ENCODE measurements at regions not wholly inside any gene's neighbourhood (a gene's known extent, or its start where the extent isn't known, plus 50 kb on each side); places are given as distances from the start of the nearest gene placed in this dataset.

- TF ChIP-seq, protein P1, sequence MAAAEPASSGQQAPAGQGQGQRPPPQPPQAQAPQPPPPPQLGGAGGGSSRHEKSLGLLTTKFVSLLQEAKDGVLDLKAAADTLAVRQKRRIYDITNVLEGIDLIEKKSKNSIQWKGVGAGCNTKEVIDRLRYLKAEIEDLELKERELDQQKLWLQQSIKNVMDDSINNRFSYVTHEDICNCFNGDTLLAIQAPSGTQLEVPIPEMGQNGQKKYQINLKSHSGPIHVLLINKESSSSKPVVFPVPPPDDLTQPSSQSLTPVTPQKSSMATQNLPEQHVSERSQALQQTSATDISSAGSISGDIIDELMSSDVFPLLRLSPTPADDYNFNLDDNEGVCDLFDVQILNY (CRISPR knock-in tag; IDR thresholded peaks at IDR 0.05): no peak
- TF ChIP-seq FOXP1 (CRISPR knock-in tag; IDR thresholded peaks at IDR 0.05; ENCODE audit: borderline replicate concordance) (no peak), ZNF121 (CRISPR knock-in tag; IDR thresholded peaks at IDR 0.05) (no peak), JAZF1 (CRISPR knock-in tag; IDR thresholded peaks at IDR 0.05) (no peak), RELA (CRISPR knock-in tag; IDR thresholded peaks at IDR 0.05; ENCODE audit: borderline replicate concordance) (no peak), SMAD3 (CRISPR knock-in tag; IDR thresholded peaks at IDR 0.05; ENCODE audit: borderline replicate concordance) (no peak), NR1H2 (CRISPR knock-in tag; IDR thresholded peaks at IDR 0.05) (no peak)
- TF ChIP-seq, protein P2, sequence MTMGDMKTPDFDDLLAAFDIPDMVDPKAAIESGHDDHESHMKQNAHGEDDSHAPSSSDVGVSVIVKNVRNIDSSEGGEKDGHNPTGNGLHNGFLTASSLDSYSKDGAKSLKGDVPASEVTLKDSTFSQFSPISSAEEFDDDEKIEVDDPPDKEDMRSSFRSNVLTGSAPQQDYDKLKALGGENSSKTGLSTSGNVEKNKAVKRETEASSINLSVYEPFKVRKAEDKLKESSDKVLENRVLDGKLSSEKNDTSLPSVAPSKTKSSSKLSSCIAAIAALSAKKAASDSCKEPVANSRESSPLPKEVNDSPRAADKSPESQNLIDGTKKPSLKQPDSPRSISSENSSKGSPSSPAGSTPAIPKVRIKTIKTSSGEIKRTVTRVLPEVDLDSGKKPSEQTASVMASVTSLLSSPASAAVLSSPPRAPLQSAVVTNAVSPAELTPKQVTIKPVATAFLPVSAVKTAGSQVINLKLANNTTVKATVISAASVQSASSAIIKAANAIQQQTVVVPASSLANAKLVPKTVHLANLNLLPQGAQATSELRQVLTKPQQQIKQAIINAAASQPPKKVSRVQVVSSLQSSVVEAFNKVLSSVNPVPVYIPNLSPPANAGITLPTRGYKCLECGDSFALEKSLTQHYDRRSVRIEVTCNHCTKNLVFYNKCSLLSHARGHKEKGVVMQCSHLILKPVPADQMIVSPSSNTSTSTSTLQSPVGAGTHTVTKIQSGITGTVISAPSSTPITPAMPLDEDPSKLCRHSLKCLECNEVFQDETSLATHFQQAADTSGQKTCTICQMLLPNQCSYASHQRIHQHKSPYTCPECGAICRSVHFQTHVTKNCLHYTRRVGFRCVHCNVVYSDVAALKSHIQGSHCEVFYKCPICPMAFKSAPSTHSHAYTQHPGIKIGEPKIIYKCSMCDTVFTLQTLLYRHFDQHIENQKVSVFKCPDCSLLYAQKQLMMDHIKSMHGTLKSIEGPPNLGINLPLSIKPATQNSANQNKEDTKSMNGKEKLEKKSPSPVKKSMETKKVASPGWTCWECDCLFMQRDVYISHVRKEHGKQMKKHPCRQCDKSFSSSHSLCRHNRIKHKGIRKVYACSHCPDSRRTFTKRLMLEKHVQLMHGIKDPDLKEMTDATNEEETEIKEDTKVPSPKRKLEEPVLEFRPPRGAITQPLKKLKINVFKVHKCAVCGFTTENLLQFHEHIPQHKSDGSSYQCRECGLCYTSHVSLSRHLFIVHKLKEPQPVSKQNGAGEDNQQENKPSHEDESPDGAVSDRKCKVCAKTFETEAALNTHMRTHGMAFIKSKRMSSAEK (CRISPR knock-in tag; IDR thresholded peaks at IDR 0.05; ENCODE audit: borderline replicate concordance): no peak
- TF ChIP-seq, protein P3, sequence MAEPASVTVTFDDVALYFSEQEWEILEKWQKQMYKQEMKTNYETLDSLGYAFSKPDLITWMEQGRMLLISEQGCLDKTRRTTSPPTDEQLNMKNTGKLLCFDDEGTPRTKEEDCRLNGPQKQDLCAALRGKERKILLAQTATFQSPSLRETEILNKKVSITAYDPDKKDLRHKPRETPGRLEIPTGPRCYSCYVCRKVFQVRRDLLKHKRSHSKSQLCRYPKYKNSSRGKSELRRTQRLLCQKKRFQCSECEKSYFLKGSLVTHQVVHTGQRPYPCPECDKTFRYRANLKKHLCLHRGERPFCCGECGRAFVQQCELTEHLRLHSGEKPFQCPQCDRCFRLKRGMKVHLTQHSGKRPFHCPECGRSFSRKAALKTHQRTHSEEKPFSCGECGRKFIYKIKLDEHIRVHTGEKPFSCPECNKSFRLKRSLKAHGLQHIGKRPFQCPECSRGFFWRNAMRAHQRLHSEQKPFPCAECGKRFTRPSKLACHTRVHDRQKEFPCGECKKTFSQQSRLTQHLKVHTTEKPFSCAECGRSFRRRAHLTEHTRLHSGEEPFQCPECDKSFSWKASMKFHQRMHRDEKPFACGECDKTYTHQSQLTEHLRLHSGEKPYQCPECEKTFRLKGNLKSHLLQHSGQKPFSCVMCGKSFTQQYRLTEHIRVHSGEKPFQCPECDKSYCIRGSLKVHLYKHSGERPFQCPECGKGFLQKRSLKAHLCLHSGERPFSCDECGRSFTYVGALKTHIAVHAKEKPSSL (CRISPR knock-in tag; conservative IDR thresholded peaks at IDR 0.05): no peak
Observed at GRCh38 chr10:44516891-44517290, 132.0 kb upstream of the CXCL12 start (continued).

- Mint-ChIP-seq H3K36me3 (no peaks in the 10 kb centered on the region), H3K27me3 (ENCODE audit: low read depth) (no peaks in the 10 kb centered on the region), H3K27ac (no peak overlapping the region), H3K4me3 (no peak overlapping the region), H3K9me3 (peaks cover 3% of the 10 kb centered on the region; the same call in 1 of the 2 replicates), H3K4me1 (no peaks in the 10 kb centered on the region)
- ChIA-PET POLR2A (interaction anchor here (0.7 kb wide), 2 partner anchors 123 to 162 kb away, joined by 5 to 6 read pairs; no protein-coding TSS in a partner anchor), CTCF (interaction anchor here (0.6 to 3.6 kb wide), 20 partner anchors 10 to 633 kb away, joined by 3 to 37 read pairs (median 4); no protein-coding TSS in a partner anchor)
- TF ChIP-seq RELA (CRISPR knock-in tag; IDR thresholded peaks at IDR 0.05; ENCODE audit: borderline replicate concordance) (no peak), CTCF (IDR thresholded peaks at IDR 0.05) (peak; percentile 60), KAT7 (CRISPR knock-in tag; IDR thresholded peaks at IDR 0.05; ENCODE audit: borderline replicate concordance) (no peak)
- ATAC-seq (peak; percentile 99), DNase-seq (ENCODE audit: low spot score) (peak; percentile 68)
Observed at GRCh38 chr10:44517635-44518034, 132.7 kb upstream of the CXCL12 start.

- Mint-ChIP-seq H3K9me3 (peaks cover 11% of the 10 kb centered on the region), H3K27ac (no peak overlapping the region), H3K27me3 (ENCODE audit: low read depth) (no peaks in the 10 kb centered on the region), H3K4me3 (no peak overlapping the region), H3K36me3 (peaks cover 6% of the 10 kb centered on the region; the same call in 1 of the 2 replicates), H3K4me1 (no peaks in the 10 kb centered on the region)
- ChIA-PET CTCF (interaction anchor here (3.6 kb wide), 1 partner anchor 12 kb away, joined by 37 read pairs; no protein-coding TSS in a partner anchor), POLR2A (no interaction called here)
- DNase-seq (ENCODE audit: low spot score) (no peak), ATAC-seq (no peak)
- TF ChIP-seq ARID4B (CRISPR knock-in tag; IDR thresholded peaks at IDR 0.05; ENCODE audit: borderline replicate concordance) (no peak), CREM (CRISPR knock-in tag; IDR thresholded peaks at IDR 0.05) (no peak), PRRX2 (CRISPR knock-in tag; IDR thresholded peaks at IDR 0.05) (no peak), ZNF423 (CRISPR knock-in tag; IDR thresholded peaks at IDR 0.05) (no peak), ZNF121 (CRISPR knock-in tag; IDR thresholded peaks at IDR 0.05) (no peak), TP53 (CRISPR knock-in tag; IDR thresholded peaks at IDR 0.05) (no peak), ATF2 (CRISPR knock-in tag; IDR thresholded peaks at IDR 0.05; ENCODE audit: borderline replicate concordance, low read depth) (no peak)
Observed at GRCh38 chr10:44519361-44519760, 134.5 kb upstream of the CXCL12 start.
